Uterus (tissue), 2 donors: ENCODE measurements at regions not wholly inside any gene's neighbourhood (a gene's known extent, or its start where the extent isn't known, plus 50 kb on each side); places are given as distances from the start of the nearest gene placed in this dataset.
"Not testable (repeated sequence)": the region's sequence is repeated elsewhere in the genome, so short reads cannot be mapped to it uniquely, and the experiment has no call there.

Experiments
- POLR2A ChIP-seq, 2 donors: fragments of 450-650 bp; IDR thresholded peaks; one replicate each; pipeline ENCODE4 v1.6.1; 2016; ENCODE audit warnings: antibody characterized with exemption in 2 of 2, mild to moderate bottlenecking in 1 of 2, moderate library complexity in 1 of 2
- TF ChIP-seq, protein P1 (sequence below), 4 experiments: fragments of 200-600 bp in 2 of 4; fragments of 450-650 bp in 2 of 4; sonication (generic) in 2 of 4; IDR thresholded peaks; one replicate each; pipeline ENCODE4 v1.5.1; 2016 to 2019; ENCODE audit warnings: antibody characterized with exemption in 4 of 4, mild to moderate bottlenecking in 2 of 4, moderate library complexity in 1 of 4

DNA sequence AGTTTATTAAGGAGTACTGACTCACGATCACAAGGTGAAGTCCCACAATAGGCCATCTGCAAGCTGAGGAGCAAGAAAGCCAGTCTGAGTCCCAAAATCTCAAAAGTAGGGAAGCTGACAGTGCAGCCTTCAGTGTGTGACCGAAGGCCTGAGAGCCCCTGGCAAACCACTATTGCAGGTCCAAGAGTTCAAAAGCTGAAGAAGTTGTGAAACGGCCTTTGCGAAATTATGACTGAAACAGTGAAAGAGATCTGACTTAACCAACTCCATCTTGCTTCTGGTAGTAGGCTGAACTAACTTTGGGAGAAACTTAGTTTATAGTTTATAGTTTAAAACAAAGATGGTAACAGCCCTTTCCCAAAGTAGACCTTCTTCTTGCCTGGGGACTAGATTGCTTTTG is 471.6 kb downstream of the FRK start:
- TF ChIP-seq, protein P1, sequence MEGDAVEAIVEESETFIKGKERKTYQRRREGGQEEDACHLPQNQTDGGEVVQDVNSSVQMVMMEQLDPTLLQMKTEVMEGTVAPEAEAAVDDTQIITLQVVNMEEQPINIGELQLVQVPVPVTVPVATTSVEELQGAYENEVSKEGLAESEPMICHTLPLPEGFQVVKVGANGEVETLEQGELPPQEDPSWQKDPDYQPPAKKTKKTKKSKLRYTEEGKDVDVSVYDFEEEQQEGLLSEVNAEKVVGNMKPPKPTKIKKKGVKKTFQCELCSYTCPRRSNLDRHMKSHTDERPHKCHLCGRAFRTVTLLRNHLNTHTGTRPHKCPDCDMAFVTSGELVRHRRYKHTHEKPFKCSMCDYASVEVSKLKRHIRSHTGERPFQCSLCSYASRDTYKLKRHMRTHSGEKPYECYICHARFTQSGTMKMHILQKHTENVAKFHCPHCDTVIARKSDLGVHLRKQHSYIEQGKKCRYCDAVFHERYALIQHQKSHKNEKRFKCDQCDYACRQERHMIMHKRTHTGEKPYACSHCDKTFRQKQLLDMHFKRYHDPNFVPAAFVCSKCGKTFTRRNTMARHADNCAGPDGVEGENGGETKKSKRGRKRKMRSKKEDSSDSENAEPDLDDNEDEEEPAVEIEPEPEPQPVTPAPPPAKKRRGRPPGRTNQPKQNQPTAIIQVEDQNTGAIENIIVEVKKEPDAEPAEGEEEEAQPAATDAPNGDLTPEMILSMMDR (IDR thresholded peaks at IDR 0.05) = not testable (repeated sequence)
- not testable (repeated sequence) for TF ChIP-seq POLR2A (IDR thresholded peaks at IDR 0.05)
